ENCODE measurements at regions not wholly inside any gene's neighbourhood (a gene's known extent, or its start where the extent isn't known, plus 50 kb on each side); places are given as distances from the start of the nearest gene placed in this dataset.

DNA sequence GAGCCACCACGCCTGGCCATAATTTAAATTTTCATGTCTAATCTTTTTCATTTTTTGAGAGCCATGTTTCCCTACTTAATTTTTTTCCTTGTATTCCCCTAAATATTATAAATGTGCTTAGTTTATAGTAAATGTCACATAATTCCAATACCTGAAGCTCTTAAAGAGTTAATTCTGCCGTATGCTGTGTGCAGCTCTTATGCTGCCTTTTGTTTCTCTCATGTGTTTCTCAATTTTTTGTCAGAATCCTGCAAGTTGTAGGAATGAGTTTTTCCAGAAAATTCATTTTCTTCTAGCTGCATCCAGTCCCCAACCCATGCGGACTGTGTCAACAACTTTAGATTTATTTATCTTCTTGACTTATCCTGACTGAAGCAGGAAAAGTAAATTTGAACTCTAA, 90.9 kb upstream of the ROBO2 start:
- Histone ChIP-seq H3K79me2 (ENCODE audit: insufficient read depth, low read length) (no peaks in the 10 kb centered on the region), H3K36me3 (ENCODE audit: insufficient read depth, low read length) (no peaks in the 10 kb centered on the region), H3K4me3 (ENCODE audit: low read length, poor library complexity, severe bottlenecking) (no peak overlapping the region), H3K9me3 (ENCODE audit: insufficient read depth, low read depth, low read length) (no peaks in the 10 kb centered on the region), H3K4me2 (ENCODE audit: low read depth, low read length, poor library complexity, severe bottlenecking) (no peak overlapping the region), H4K20me1 (ENCODE audit: insufficient read depth, low read length, poor library complexity, severe bottlenecking) (no peaks in the 10 kb centered on the region), H3K4me1 (ENCODE audit: insufficient read depth, low read length, poor library complexity, severe bottlenecking) (no peaks in the 10 kb centered on the region), H2AFZ (ENCODE audit: low read length) (no peak overlapping the region), H3K9ac (ENCODE audit: low read depth, low read length, poor library complexity, severe bottlenecking) (no peak overlapping the region), H3F3A (ENCODE audit: low read depth) (no peaks in the 10 kb centered on the region), H3K9me2 (replicated peaks; ENCODE audit: low read depth, low read length) (no peaks in the 10 kb centered on the region), H3K27me3 (ENCODE audit: insufficient read depth, low read length, poor library complexity, severe bottlenecking) (no peaks in the 10 kb centered on the region)
- TF ChIP-seq, protein P1, sequence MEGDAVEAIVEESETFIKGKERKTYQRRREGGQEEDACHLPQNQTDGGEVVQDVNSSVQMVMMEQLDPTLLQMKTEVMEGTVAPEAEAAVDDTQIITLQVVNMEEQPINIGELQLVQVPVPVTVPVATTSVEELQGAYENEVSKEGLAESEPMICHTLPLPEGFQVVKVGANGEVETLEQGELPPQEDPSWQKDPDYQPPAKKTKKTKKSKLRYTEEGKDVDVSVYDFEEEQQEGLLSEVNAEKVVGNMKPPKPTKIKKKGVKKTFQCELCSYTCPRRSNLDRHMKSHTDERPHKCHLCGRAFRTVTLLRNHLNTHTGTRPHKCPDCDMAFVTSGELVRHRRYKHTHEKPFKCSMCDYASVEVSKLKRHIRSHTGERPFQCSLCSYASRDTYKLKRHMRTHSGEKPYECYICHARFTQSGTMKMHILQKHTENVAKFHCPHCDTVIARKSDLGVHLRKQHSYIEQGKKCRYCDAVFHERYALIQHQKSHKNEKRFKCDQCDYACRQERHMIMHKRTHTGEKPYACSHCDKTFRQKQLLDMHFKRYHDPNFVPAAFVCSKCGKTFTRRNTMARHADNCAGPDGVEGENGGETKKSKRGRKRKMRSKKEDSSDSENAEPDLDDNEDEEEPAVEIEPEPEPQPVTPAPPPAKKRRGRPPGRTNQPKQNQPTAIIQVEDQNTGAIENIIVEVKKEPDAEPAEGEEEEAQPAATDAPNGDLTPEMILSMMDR (conservative IDR thresholded peaks at IDR 0.05; ENCODE audit: low read length), result no peak
- TF ChIP-seq EZH2phosphoT487 (IDR thresholded peaks at IDR 0.05; ENCODE audit: borderline replicate concordance), result no peak

DNA sequence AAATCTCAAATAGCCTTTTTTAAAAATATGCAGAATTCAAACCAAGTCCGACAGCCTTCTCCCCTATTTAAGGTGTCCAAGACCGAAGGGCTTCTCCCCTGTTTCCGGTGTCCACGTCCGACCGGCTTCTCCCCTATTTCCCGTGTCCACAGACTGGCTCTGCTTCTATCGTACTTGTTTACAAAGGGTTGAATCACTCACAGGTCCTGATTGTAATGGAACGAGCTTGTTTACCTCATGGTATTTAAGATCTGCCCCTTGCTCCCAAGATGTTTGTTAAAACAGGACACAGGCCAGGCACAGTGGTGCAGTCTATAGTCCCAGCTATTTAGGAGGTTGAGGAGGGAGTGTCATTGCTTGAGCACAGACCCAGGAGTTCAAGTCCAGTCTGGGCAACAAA, 90.4 kb upstream of the ROBO2 start:
- H3K4me2 ChIP-seq (ENCODE audit: low read depth, low read length, poor library complexity, severe bottlenecking), result no peak overlapping the region
- no peak overlapping the region for H2AFZ ChIP-seq (ENCODE audit: low read length)
- no peak overlapping the region for H3K4me3 ChIP-seq (ENCODE audit: low read length, poor library complexity, severe bottlenecking)
- no peak overlapping the region for H3K9ac ChIP-seq (ENCODE audit: low read depth, low read length, poor library complexity, severe bottlenecking)
- TF ChIP-seq EZH2phosphoT487 (IDR thresholded peaks at IDR 0.05; ENCODE audit: borderline replicate concordance), result no peak
- no peaks in the 10 kb centered on the region for H3K9me2 ChIP-seq (replicated peaks; ENCODE audit: low read depth, low read length)
- no peaks in the 10 kb centered on the region for H3K36me3 ChIP-seq (ENCODE audit: insufficient read depth, low read length)
- H3K4me1 ChIP-seq (ENCODE audit: insufficient read depth, low read length, poor library complexity, severe bottlenecking), result no peaks in the 10 kb centered on the region
- no peaks in the 10 kb centered on the region for H3K27me3 ChIP-seq (ENCODE audit: insufficient read depth, low read length, poor library complexity, severe bottlenecking)
- H4K20me1 ChIP-seq (ENCODE audit: insufficient read depth, low read length, poor library complexity, severe bottlenecking), result no peaks in the 10 kb centered on the region
- H3K79me2 ChIP-seq (ENCODE audit: insufficient read depth, low read length), result no peaks in the 10 kb centered on the region
- H3K9me3 ChIP-seq (ENCODE audit: insufficient read depth, low read depth, low read length), result no peaks in the 10 kb centered on the region
- H3F3A ChIP-seq (ENCODE audit: low read depth), result no peaks in the 10 kb centered on the region

DNA sequence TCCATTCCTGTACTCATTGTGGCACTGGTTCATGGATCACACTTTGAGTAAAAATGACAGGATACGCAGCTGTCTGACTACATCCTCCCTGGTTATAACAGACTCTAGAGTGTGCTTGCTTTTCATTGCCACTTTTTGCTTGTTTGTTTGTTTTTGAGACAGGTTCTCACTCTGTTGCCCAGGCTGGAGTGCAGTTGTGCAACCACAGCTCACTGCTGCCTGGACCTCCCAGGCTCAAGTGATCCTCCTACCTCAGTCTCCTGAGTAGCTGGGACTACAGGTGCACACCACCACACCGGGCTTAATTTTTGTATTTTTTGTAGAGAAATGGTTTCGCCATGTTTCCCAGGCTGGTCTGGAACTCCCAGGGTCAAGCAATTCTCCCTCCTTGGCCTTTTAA, 89.3 kb upstream of the ROBO2 start:
- H3K9me3 ChIP-seq (ENCODE audit: insufficient read depth, low read depth, low read length), result no peaks in the 10 kb centered on the region

DNA sequence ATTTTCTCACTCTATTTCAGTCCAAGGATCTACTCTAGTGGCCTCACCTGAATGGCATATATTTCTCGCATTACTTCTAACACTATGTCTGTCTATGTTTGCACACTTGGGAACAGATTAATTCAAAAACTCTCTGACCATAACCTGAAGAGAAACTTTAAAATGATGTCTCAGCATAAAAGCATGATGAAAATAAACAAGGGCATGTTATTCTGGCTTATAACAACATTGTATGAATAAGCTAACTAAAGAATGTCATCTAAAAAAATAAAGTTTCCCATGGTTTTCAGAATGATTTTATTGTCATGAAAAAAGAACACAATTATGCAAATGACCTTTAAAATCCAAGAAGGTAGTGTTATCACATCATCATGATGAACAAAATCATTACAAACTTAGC, 85.5 kb upstream of the ROBO2 start:
- TF ChIP-seq EZH2phosphoT487 (IDR thresholded peaks at IDR 0.05; ENCODE audit: borderline replicate concordance), result no peak
- TF ChIP-seq, protein P1 (conservative IDR thresholded peaks at IDR 0.05; ENCODE audit: low read length), result no peak

More for the DNA sequence above, 89.3 kb upstream of the ROBO2 start:
- Histone ChIP-seq H3K4me1 (ENCODE audit: insufficient read depth, low read length, poor library complexity, severe bottlenecking) (no peaks in the 10 kb centered on the region), H3K79me2 (ENCODE audit: insufficient read depth, low read length) (no peaks in the 10 kb centered on the region), H2AFZ (ENCODE audit: low read length) (no peak overlapping the region), H3K4me3 (ENCODE audit: low read length, poor library complexity, severe bottlenecking) (no peak overlapping the region), H3K9ac (ENCODE audit: low read depth, low read length, poor library complexity, severe bottlenecking) (no peak overlapping the region), H4K20me1 (ENCODE audit: insufficient read depth, low read length, poor library complexity, severe bottlenecking) (no peaks in the 10 kb centered on the region), H3K36me3 (ENCODE audit: insufficient read depth, low read length) (no peaks in the 10 kb centered on the region), H3F3A (ENCODE audit: low read depth) (no peaks in the 10 kb centered on the region), H3K27me3 (ENCODE audit: insufficient read depth, low read length, poor library complexity, severe bottlenecking) (no peaks in the 10 kb centered on the region), H3K9me2 (replicated peaks; ENCODE audit: low read depth, low read length) (no peaks in the 10 kb centered on the region), H3K4me2 (ENCODE audit: low read depth, low read length, poor library complexity, severe bottlenecking) (no peak overlapping the region)
- no peak for TF ChIP-seq EZH2phosphoT487 (IDR thresholded peaks at IDR 0.05; ENCODE audit: borderline replicate concordance)
- TF ChIP-seq, protein P1 (conservative IDR thresholded peaks at IDR 0.05; ENCODE audit: low read length), result no peak

More for the DNA sequence above, 85.5 kb upstream of the ROBO2 start:
- Histone ChIP-seq H3K9ac (ENCODE audit: low read depth, low read length, poor library complexity, severe bottlenecking) (no peak overlapping the region), H3K9me3 (ENCODE audit: insufficient read depth, low read depth, low read length) (no peaks in the 10 kb centered on the region), H3K27me3 (ENCODE audit: insufficient read depth, low read length, poor library complexity, severe bottlenecking) (no peaks in the 10 kb centered on the region), H3K9me2 (replicated peaks; ENCODE audit: low read depth, low read length) (no peaks in the 10 kb centered on the region), H3K36me3 (ENCODE audit: insufficient read depth, low read length) (no peaks in the 10 kb centered on the region), H3K4me1 (ENCODE audit: insufficient read depth, low read length, poor library complexity, severe bottlenecking) (no peaks in the 10 kb centered on the region), H3K4me2 (ENCODE audit: low read depth, low read length, poor library complexity, severe bottlenecking) (no peak overlapping the region), H2AFZ (ENCODE audit: low read length) (no peak overlapping the region), H4K20me1 (ENCODE audit: insufficient read depth, low read length, poor library complexity, severe bottlenecking) (no peaks in the 10 kb centered on the region), H3K79me2 (ENCODE audit: insufficient read depth, low read length) (no peaks in the 10 kb centered on the region), H3K4me3 (ENCODE audit: low read length, poor library complexity, severe bottlenecking) (no peak overlapping the region), H3F3A (ENCODE audit: low read depth) (no peaks in the 10 kb centered on the region)

All from Loucy (cell line).